MM.1S (cell line): ENCODE measurements at regions not wholly inside any gene's neighbourhood (a gene's known extent, or its start where the extent isn't known, plus 50 kb on each side); places are given as distances from the start of the nearest gene placed in this dataset.

Source experiments
- DNase-seq: peaks from one replicate; pipeline ENCODE4 v3.0.0-alpha.2; 2015
- H2AFZ ChIP-seq: fragments of 300-600 bp; sonication (generic); 2 replicates; pipeline ENCODE4 v1.6.0; 2016; ENCODE audit warnings: antibody characterized with exemption, low read length
- H3F3A ChIP-seq: fragments of 300-600 bp; sonication (generic); 2 replicates; pipeline ENCODE4 v1.6.1; 2016; ENCODE audit warnings: mild to moderate bottlenecking, antibody characterized with exemption, low read length, moderate library complexity, mixed read lengths; ENCODE audit not compliant: insufficient read depth
- H3K27ac ChIP-seq: fragments of 300-600 bp; sonication (generic); 2 replicates; pipeline ENCODE4 v1.5.1; 2016; ENCODE audit warnings: mild to moderate bottlenecking, low read length
- H3K27me3 ChIP-seq: fragments of 300-600 bp; sonication (generic); replicated peaks from 2 replicates; pipeline ENCODE4 v1.6.0; 2016; ENCODE audit warnings: low read length; ENCODE audit not compliant: insufficient read depth
- H3K36me3 ChIP-seq: fragments of 300-600 bp; sonication (generic); replicated peaks from 2 replicates; pipeline ENCODE4 v1.6.1; 2016; ENCODE audit warnings: mild to moderate bottlenecking, low read length, mixed read lengths; ENCODE audit not compliant: insufficient read depth
- H3K4me1 ChIP-seq: fragments of 300-600 bp; sonication (generic); 2 replicates; pipeline ENCODE4 v1.6.1; 2016; ENCODE audit warnings: low read length, mixed read lengths
- H3K4me2 ChIP-seq: fragments of 300-600 bp; sonication (generic); 2 replicates; pipeline ENCODE4 v1.6.0; 2016; ENCODE audit warnings: low read depth, low read length
- H3K4me3 ChIP-seq: fragments of 300-600 bp; sonication (generic); 2 replicates; pipeline ENCODE4 v1.5.1; 2016; ENCODE audit warnings: low read length, mixed read lengths
- H3K79me2 ChIP-seq: fragments of 300-600 bp; sonication (generic); 2 replicates; pipeline ENCODE4 v1.6.1; 2016; ENCODE audit warnings: mixed run types, low read length, mixed read lengths
- H3K9ac ChIP-seq: fragments of 300-600 bp; sonication (generic); 2 replicates; pipeline ENCODE4 v1.6.1; 2016; ENCODE audit warnings: low read length, mixed read lengths
- H3K9me2 ChIP-seq: fragments of 300-600 bp; sonication (generic); replicated peaks from 2 replicates; pipeline ENCODE4 v1.6.1; 2016; ENCODE audit warnings: mild to moderate bottlenecking, low read length, mixed read lengths; ENCODE audit not compliant: insufficient read depth
- H3K9me3 ChIP-seq: fragments of 300-600 bp; sonication (generic); replicated peaks from 2 replicates; pipeline ENCODE4 v1.6.1; 2016; ENCODE audit warnings: mild to moderate bottlenecking, low read length, mixed read lengths; ENCODE audit not compliant: insufficient read depth
- H4K20me1 ChIP-seq: fragments of 300-600 bp; sonication (generic); 2 replicates; pipeline ENCODE4 v1.6.1; 2016; ENCODE audit warnings: mild to moderate bottlenecking, low read length, moderate library complexity, mixed read lengths; ENCODE audit not compliant: insufficient read depth
- CTCF ChIP-seq: fragments of 300-600 bp; sonication (generic); IDR thresholded peaks from 2 replicates; pipeline ENCODE4 v1.5.1; 2016; ENCODE audit warnings: antibody characterized with exemption, low read length, mixed read lengths
- EZH2 ChIP-seq: fragments of 300-600 bp; sonication (generic); optimal IDR thresholded peaks from 2 replicates; pipeline ENCODE3; 2017; ENCODE audit warnings: low read depth, mild to moderate bottlenecking, antibody characterized with exemption, low read length, mixed read lengths
- EZH2phosphoT487 ChIP-seq: fragments of 300-600 bp; sonication (generic); IDR thresholded peaks from 2 replicates; pipeline ENCODE4 v1.6.1; 2018; ENCODE audit warnings: antibody characterized with exemption, low read length

- TF ChIP-seq CTCF (no peak), EZH2phosphoT487 (no peak), EZH2 (no peak)
- no peaks in the 10 kb centered on the region for H3K79me2 ChIP-seq
- H3K36me3 ChIP-seq, result no peaks in the 10 kb centered on the region
- no peak overlapping the region for H3K4me3 ChIP-seq
- H3K4me1 ChIP-seq, result no peaks in the 10 kb centered on the region
- H2AFZ ChIP-seq, result no peak overlapping the region
- H3K9ac ChIP-seq, result no peak overlapping the region
- DNase-seq, result no peak
- no peak overlapping the region for H3K4me2 ChIP-seq
- H3K27ac ChIP-seq, result no peak overlapping the region
- no peaks in the 10 kb centered on the region for H4K20me1 ChIP-seq
- H3F3A ChIP-seq, result no peaks in the 10 kb centered on the region
- H3K27me3 ChIP-seq, result no peaks in the 10 kb centered on the region
- H3K9me2 ChIP-seq, result no peaks in the 10 kb centered on the region
- no peaks in the 10 kb centered on the region for H3K9me3 ChIP-seq
These were observed 466.8 kb upstream of the TECRL start for GRCh38 chr4:64876021-64876420.

- H3K27ac ChIP-seq, result no peak overlapping the region
- no peak for DNase-seq
- no peaks in the 10 kb centered on the region for H3K9me2 ChIP-seq
- H3K79me2 ChIP-seq, result no peaks in the 10 kb centered on the region
- peaks cover 3% of the 10 kb centered on the region; the same call in 1 of the 2 replicates for H3K9me3 ChIP-seq
- H3K4me1 ChIP-seq, result no peaks in the 10 kb centered on the region
- H3K9ac ChIP-seq, result no peak overlapping the region
- H4K20me1 ChIP-seq, result no peaks in the 10 kb centered on the region
- H3K4me2 ChIP-seq, result no peak overlapping the region
- H3K4me3 ChIP-seq, result no peak overlapping the region
- H2AFZ ChIP-seq, result no peak overlapping the region
- no peak for TF ChIP-seq CTCF
- no peak for TF ChIP-seq EZH2
- no peak for TF ChIP-seq EZH2phosphoT487
- no peaks in the 10 kb centered on the region for H3K36me3 ChIP-seq
- no peaks in the 10 kb centered on the region for H3F3A ChIP-seq
- no peaks in the 10 kb centered on the region for H3K27me3 ChIP-seq
These were observed 461.3 kb upstream of the TECRL start for GRCh38 chr4:64870558-64870957.

- Histone ChIP-seq H3K4me2 (no peak overlapping the region), H3K9ac (no peak overlapping the region), H3K79me2 (no peaks in the 10 kb centered on the region), H4K20me1 (no peaks in the 10 kb centered on the region), H2AFZ (no peak overlapping the region), H3K9me3 (no peaks in the 10 kb centered on the region), H3K4me3 (no peak overlapping the region), H3K36me3 (no peaks in the 10 kb centered on the region), H3K4me1 (no peaks in the 10 kb centered on the region), H3K9me2 (no peaks in the 10 kb centered on the region), H3K27ac (no peak overlapping the region), H3K27me3 (no peaks in the 10 kb centered on the region), H3F3A (no peaks in the 10 kb centered on the region)
- TF ChIP-seq CTCF (no peak), EZH2phosphoT487 (no peak), EZH2 (no peak)
- no peak for DNase-seq
These were observed 448.6 kb upstream of the TECRL start for GRCh38 chr4:64857815-64858214.
